Type B pancreatic cell (in vitro differentiated cells): ENCODE measurements at regions not wholly inside any gene's neighbourhood (a gene's known extent, or its start where the extent isn't known, plus 50 kb on each side); places are given as distances from the start of the nearest gene placed in this dataset.

ENCODE experiments used
- DNase-seq: peaks from one replicate; pipeline ENCODE4 v3.0.0; 2021; ENCODE audit warnings: mixed read lengths; ENCODE audit not compliant: unreplicated experiment; ENCODE audit errors: extremely low spot score
- H3K27ac Mint-ChIP-seq: 2 replicates; pipeline ENCODE4 v1.8.0; 2021; ENCODE audit warnings: mild to moderate bottlenecking, mixed read lengths
- H3K27me3 Mint-ChIP-seq: 2 replicates; pipeline ENCODE4 v1.8.0; 2021; ENCODE audit warnings: mixed read lengths
- H3K36me3 Mint-ChIP-seq: 2 replicates; pipeline ENCODE4 v1.8.0; 2021; ENCODE audit warnings: mixed read lengths
- H3K4me1 Mint-ChIP-seq: one replicate; pipeline ENCODE4 v1.8.0; 2021; ENCODE audit warnings: mixed read lengths; ENCODE audit not compliant: unreplicated experiment
- H3K4me3 Mint-ChIP-seq: 2 replicates; pipeline ENCODE4 v1.8.0; 2021; ENCODE audit warnings: mild to moderate bottlenecking, mixed read lengths
- H3K9me3 Mint-ChIP-seq: 2 replicates; pipeline ENCODE4 v1.8.0; 2021; ENCODE audit warnings: mixed read lengths
- TF ChIP-seq, protein P1 (sequence below): fragments of 200-600 bp; sonication (generic); conservative IDR thresholded peaks from 2 replicates; pipeline ENCODE4 v1.5.0; 2021; ENCODE audit warnings: antibody characterized with exemption, mild to moderate bottlenecking

DNA sequence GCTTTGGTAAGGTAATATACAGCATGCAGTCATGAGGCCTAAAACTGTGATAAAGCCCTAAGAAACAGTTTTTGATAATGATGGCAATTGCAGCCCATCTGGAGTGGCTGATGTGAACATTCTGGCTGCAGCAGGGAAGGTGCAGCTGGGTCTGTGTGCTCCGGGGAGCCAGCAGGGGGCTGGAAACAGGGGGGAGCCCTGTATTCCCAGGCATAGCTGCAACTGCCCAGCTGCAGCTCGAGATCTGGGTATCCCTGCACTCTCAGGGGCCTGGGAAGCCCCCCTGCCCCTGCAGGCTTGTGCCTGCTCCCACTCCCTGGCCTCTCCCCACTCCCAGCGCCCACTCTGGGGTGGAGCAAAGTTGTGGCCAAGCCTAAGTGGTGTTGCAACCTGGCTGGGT lies 95.6 kb downstream of the RRAGB start:
- TF ChIP-seq, protein P1, sequence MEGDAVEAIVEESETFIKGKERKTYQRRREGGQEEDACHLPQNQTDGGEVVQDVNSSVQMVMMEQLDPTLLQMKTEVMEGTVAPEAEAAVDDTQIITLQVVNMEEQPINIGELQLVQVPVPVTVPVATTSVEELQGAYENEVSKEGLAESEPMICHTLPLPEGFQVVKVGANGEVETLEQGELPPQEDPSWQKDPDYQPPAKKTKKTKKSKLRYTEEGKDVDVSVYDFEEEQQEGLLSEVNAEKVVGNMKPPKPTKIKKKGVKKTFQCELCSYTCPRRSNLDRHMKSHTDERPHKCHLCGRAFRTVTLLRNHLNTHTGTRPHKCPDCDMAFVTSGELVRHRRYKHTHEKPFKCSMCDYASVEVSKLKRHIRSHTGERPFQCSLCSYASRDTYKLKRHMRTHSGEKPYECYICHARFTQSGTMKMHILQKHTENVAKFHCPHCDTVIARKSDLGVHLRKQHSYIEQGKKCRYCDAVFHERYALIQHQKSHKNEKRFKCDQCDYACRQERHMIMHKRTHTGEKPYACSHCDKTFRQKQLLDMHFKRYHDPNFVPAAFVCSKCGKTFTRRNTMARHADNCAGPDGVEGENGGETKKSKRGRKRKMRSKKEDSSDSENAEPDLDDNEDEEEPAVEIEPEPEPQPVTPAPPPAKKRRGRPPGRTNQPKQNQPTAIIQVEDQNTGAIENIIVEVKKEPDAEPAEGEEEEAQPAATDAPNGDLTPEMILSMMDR, result no peak
- no peak for DNase-seq
- no peaks in the 10 kb centered on the region for H3K27me3 Mint-ChIP-seq
- H3K4me3 Mint-ChIP-seq, result no peak overlapping the region
- peaks cover 7% of the 10 kb centered on the region for H3K9me3 Mint-ChIP-seq
- H3K4me1 Mint-ChIP-seq, result no peaks in the 10 kb centered on the region
- no peaks in the 10 kb centered on the region for H3K36me3 Mint-ChIP-seq
- no peak overlapping the region for H3K27ac Mint-ChIP-seq

DNA sequence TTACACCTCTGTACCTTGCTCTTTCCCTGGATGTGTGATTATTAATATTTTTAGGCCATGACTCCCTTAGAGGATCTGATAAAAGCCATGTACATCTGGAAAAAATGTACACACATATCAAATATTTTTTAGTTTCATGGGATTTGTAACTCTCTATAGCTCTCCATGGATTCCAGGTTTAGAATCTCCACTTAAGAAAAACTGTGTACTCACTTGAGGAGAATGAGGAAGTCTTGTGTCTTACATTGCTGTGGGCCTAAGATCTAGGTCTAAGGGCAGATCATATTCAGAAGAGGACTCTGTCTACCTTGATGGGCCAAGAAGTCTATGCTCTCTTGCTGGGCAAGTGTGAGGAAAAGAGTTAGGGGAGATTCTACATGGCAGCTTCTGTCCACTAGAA lies 98.0 kb downstream of the RRAGB start:
- H3K9me3 Mint-ChIP-seq, result peaks cover 3% of the 10 kb centered on the region
- H3K36me3 Mint-ChIP-seq, result no peaks in the 10 kb centered on the region
- no peak overlapping the region for H3K27ac Mint-ChIP-seq
- DNase-seq, result no peak
- H3K4me1 Mint-ChIP-seq, result no peaks in the 10 kb centered on the region
- no peak overlapping the region for H3K4me3 Mint-ChIP-seq
- H3K27me3 Mint-ChIP-seq, result no peaks in the 10 kb centered on the region
- TF ChIP-seq, protein P1, result no peak

DNA sequence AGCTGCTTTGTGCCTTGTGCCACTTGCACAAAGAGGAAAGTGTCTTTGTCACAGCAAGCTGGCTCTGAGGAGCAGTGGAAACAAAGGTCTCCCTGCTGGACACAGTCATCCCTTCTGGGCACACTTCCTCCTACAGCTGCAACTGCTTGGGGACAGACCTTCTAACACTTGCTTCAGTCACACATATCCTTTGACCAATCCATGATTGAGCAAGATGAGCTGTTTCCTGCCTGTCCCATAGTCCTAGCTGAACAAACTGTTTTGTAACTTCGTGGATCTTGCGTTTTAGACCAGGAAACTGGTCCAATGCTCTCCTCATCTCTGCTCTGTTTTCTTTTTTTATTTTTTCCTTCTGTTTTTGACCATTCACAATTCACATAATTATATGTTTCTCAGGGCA lies 98.5 kb downstream of the RRAGB start:
- TF ChIP-seq, protein P1, result no peak
- no peak overlapping the region for H3K27ac Mint-ChIP-seq
- no peaks in the 10 kb centered on the region for H3K4me1 Mint-ChIP-seq
- DNase-seq, result no peak
- H3K4me3 Mint-ChIP-seq, result no peak overlapping the region
- H3K36me3 Mint-ChIP-seq, result no peaks in the 10 kb centered on the region
- peaks cover 3% of the 10 kb centered on the region for H3K9me3 Mint-ChIP-seq
- H3K27me3 Mint-ChIP-seq, result no peaks in the 10 kb centered on the region

DNA sequence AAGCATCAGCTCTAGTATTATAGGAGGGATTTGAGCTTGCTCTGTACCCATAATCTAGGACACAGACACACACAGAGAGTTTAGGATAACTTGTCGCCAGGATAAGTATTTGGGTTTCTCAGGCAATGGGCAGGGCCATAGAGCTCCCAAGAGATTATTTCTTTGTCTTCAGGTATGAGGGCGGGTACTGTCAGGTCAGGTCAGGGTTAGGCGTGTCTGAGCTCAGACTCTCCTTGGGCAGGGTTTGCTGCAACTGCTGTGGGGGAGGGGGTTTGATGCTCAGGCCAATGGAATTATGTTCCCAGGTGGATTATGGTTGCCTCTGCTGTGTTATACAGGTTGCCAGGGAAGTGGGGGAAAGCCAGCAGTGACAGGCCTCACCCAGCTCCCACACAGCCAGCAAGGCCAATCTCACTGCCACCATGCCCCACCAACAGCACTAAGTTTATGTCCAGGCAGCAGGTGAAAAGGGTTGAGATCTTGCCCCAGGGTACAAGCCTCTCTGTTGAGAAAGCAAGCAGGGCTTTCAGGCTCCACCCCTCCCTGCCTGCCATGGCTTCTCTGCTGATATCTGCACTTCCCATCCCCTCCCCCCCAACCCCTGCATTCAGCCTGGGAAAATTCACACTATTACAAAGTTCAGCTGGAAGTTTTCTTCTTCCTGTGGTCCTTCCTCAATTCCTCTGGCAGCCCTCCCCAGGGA lies 101.3 kb downstream of the RRAGB start:
- TF ChIP-seq, protein P1, result no peak
- Mint-ChIP-seq H3K27ac (peak overlapping the region; percentile 61), H3K36me3 (no peaks in the 10 kb centered on the region), H3K4me3 (peak overlapping the region; percentile 19), H3K4me1 (no peaks in the 10 kb centered on the region), H3K9me3 (peaks cover 5% of the 10 kb centered on the region), H3K27me3 (no peaks in the 10 kb centered on the region)
- no peak for DNase-seq

DNA sequence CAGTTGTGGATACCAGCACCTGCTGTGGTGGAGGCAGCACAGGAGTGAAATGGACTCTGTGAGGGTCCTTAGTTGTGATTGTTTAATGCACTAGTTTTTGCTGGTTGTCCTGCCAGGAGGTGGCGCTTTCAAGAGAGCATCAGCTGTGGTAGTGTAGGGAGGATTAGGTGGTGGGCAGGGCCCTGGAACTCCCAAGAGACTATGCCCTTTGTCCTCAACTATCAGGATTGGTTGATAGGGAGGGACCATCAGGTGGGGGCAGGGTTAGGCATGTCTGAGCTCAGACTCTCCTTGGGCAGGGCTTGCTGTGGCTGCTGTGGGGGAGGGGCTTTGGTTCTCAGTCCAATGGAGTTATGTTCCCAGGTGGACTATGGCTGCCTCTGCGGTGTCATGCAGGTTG lies 121.9 kb downstream of the RRAGB start:
- H3K4me1 Mint-ChIP-seq, result no peaks in the 10 kb centered on the region
- H3K27ac Mint-ChIP-seq, result no peak overlapping the region
- TF ChIP-seq, protein P1, result no peak
- H3K36me3 Mint-ChIP-seq, result no peaks in the 10 kb centered on the region
- no peak overlapping the region for H3K4me3 Mint-ChIP-seq
- no peaks in the 10 kb centered on the region for H3K27me3 Mint-ChIP-seq
- DNase-seq, result no peak
- H3K9me3 Mint-ChIP-seq, result no peaks in the 10 kb centered on the region
